ENCODE measurements at regions not wholly inside any gene's neighbourhood (a gene's known extent, or its start where the extent isn't known, plus 50 kb on each side); places are given as distances from the start of the nearest gene placed in this dataset.

GRCh38 chr15:89405494-89405893 is 70.9 kb upstream of the POLG start:
- ATAC-seq = no peak
- BruUV-seq (replicated peaks) = no TSS peak
- ChIA-PET POLR2A (interaction anchor here (0.6 kb wide), 1 partner anchor 135 kb away, joined by 3 read pairs; no protein-coding TSS in a partner anchor), CTCF (no interaction called here)
- no peaks in the 10 kb centered on the region for H3K27me3 ChIP-seq (ENCODE audit: control insufficient read depth, insufficient read depth, low read length)
- no peak overlapping the region for H3K27ac ChIP-seq (ENCODE audit: low read length)
- intact Hi-C loops (cut with micrococcal nuclease; ENCODE audit: unreplicated experiment) = no loop called here
- DNase-seq (ENCODE audit: low read depth, low spot score) = no peak
- no peaks in the 10 kb centered on the region for H3K36me3 ChIP-seq (ENCODE audit: control insufficient read depth, insufficient read depth, low read length)
- H3K4me1 ChIP-seq (ENCODE audit: control insufficient read depth, insufficient read depth, low read length) = peaks cover 3% of the 10 kb centered on the region; the same call in 1 of the 2 replicates
- H3K4me3 ChIP-seq (ENCODE audit: low read depth in 2 of 2, low read length in 2 of 2) = no peak overlapping the region
- in situ Hi-C loops (cut with HindIII; ENCODE audit: low pct_unique_long_range_greater_than_20kb, low sequenced_read_pairs) = no loop called here
- H3K9me3 ChIP-seq (ENCODE audit: control insufficient read depth, insufficient read depth, low read depth, low read length) = no peaks in the 10 kb centered on the region
- no peak for TF ChIP-seq CTCF (IDR thresholded peaks at IDR 0.05)
- TF ChIP-seq TCF7L2 (IDR thresholded peaks at IDR 0.05; ENCODE audit: low read depth, low read length) = no peak
- no peak for TF ChIP-seq POLR2AphosphoS5 (IDR thresholded peaks at IDR 0.05; ENCODE audit: low read depth, low read length)
- no peak for TF ChIP-seq REST (IDR thresholded peaks at IDR 0.05; ENCODE audit: insufficient read depth in 1 of 2, low read depth in 2 of 2, low read length in 1 of 2)
- TF ChIP-seq SIN3A (IDR thresholded peaks at IDR 0.05; ENCODE audit: borderline replicate concordance, insufficient read depth, low read depth, low read length) = no peak

- Histone ChIP-seq H3K36me3 (ENCODE audit: control insufficient read depth, insufficient read depth, low read length) (no peaks in the 10 kb centered on the region), H3K4me1 (ENCODE audit: control insufficient read depth, insufficient read depth, low read length) (peaks cover 3% of the 10 kb centered on the region; the same call in 1 of the 2 replicates), H3K4me3 (ENCODE audit: low read depth in 2 of 2, low read length in 2 of 2) (no peak overlapping the region), H3K27me3 (ENCODE audit: control insufficient read depth, insufficient read depth, low read length) (no peaks in the 10 kb centered on the region), H3K27ac (ENCODE audit: low read length) (no peak overlapping the region), H3K9me3 (ENCODE audit: control insufficient read depth, insufficient read depth, low read depth, low read length) (no peaks in the 10 kb centered on the region)
- ChIA-PET CTCF (interaction anchor here (0.7 kb wide), 1 partner anchor 104 kb away, joined by 11 read pairs; no protein-coding TSS in a partner anchor), POLR2A (no interaction called here)
- intact Hi-C loops (cut with micrococcal nuclease; ENCODE audit: unreplicated experiment) = no loop called here
- no peak for TF ChIP-seq CTCF (IDR thresholded peaks at IDR 0.05)
- no peak for DNase-seq (ENCODE audit: low read depth, low spot score)
- ATAC-seq = no peak
- in situ Hi-C loops (cut with HindIII; ENCODE audit: low pct_unique_long_range_greater_than_20kb, low sequenced_read_pairs) = no loop called here
- BruUV-seq (replicated peaks) = no TSS peak
Measured at GRCh38 chr15:89404023-89404422, 69.4 kb upstream of the POLG start.

- POLR2A ChIA-PET = no interaction called here
- Histone ChIP-seq H3K4me1 (ENCODE audit: control insufficient read depth, insufficient read depth, low read length) (peaks cover 3% of the 10 kb centered on the region; the same call in 1 of the 2 replicates), H3K4me3 (ENCODE audit: low read depth in 2 of 2, low read length in 2 of 2) (no peak overlapping the region), H3K9me3 (ENCODE audit: control insufficient read depth, insufficient read depth, low read depth, low read length) (no peaks in the 10 kb centered on the region), H3K27ac (ENCODE audit: low read length) (no peak overlapping the region), H3K36me3 (ENCODE audit: control insufficient read depth, insufficient read depth, low read length) (no peaks in the 10 kb centered on the region), H3K27me3 (ENCODE audit: control insufficient read depth, insufficient read depth, low read length) (no peaks in the 10 kb centered on the region)
- no peak for ATAC-seq
- no TSS peak for BruUV-seq (replicated peaks)
- intact Hi-C loops (cut with micrococcal nuclease; ENCODE audit: unreplicated experiment) (no loop called here), in situ Hi-C loops (cut with HindIII; ENCODE audit: low pct_unique_long_range_greater_than_20kb, low sequenced_read_pairs) (no loop called here)
- DNase-seq (ENCODE audit: low read depth, low spot score) = no peak
- CTCF ChIA-PET = no interaction called here
- TF ChIP-seq CTCF (IDR thresholded peaks at IDR 0.05) = no peak
- TF ChIP-seq REST (IDR thresholded peaks at IDR 0.05; ENCODE audit: insufficient read depth in 1 of 2, low read depth in 2 of 2, low read length in 1 of 2) = no peak
- no peak for TF ChIP-seq SIN3A (IDR thresholded peaks at IDR 0.05; ENCODE audit: borderline replicate concordance, insufficient read depth, low read depth, low read length)
- TF ChIP-seq POLR2AphosphoS5 (IDR thresholded peaks at IDR 0.05; ENCODE audit: low read depth, low read length) = no peak
- TF ChIP-seq TCF7L2 (IDR thresholded peaks at IDR 0.05; ENCODE audit: low read depth, low read length) = no peak
Measured at GRCh38 chr15:89402518-89402805, 67.8 kb upstream of the POLG start.

Measured in Panc1 (cell line).